HG03039 (cell line): ENCODE measurements at regions not wholly inside any gene's neighbourhood (a gene's known extent, or its start where the extent isn't known, plus 50 kb on each side); places are given as distances from the start of the nearest gene placed in this dataset.
A peak's percentile ranks its signal among the peaks of the same experiment; 100 is the strongest.
"Not testable (repeated sequence)": the region's sequence is repeated elsewhere in the genome, so short reads cannot be mapped to it uniquely, and the experiment has no call there.

Experiments
- ATAC-seq: cut with Tn5 transposase; IDR thresholded peaks from one replicate; pipeline ENCODE4 v1.9.1; 2021; ENCODE audit warnings: mild to moderate bottlenecking, moderate library complexity; ENCODE audit not compliant: unreplicated experiment

DNA sequence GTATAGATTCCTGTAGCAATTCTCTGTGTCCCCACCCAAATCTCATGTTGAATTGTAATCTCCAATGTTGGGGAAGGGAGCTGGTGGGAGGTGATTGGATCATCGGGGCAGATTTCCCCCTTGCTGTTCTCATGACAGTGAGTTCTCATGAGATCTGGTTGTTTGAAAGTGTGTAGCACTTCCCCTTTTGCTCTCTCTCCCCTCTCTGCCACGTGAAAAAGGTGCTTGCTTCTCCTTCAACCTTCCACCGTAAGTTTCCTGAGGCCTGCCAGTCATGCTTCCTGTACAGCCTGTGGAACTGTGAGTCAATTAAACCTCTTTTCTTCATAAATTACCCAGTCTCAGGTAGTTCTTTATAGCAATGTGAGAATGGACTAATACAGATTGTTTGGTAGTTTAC lies 175.3 kb upstream of the ACO1 start:
- not testable (repeated sequence) for ATAC-seq

- peak; percentile 100 for ATAC-seq
Measured at GRCh38 chr9:32218100-32218767, 166.2 kb upstream of the ACO1 start.

DNA sequence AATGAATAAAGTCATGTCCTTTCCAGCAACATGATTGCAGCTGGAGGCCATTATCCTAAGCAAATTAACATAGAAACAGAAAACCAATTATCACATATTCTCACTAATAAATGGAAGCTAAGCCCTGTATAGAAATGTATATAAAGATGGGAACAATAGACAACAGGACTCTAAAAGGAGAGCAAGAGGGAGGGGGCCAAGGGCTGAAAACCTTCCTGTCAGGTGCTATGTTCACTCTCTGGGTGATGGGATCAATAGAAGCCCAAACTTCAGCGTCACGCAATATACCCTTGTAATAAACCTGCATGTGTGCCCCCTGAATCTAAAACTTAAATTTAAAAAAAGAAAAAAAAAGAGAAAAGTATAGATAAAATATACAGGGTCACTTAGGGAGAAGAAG lies 163.7 kb upstream of the ACO1 start:
- no peak for ATAC-seq

DNA sequence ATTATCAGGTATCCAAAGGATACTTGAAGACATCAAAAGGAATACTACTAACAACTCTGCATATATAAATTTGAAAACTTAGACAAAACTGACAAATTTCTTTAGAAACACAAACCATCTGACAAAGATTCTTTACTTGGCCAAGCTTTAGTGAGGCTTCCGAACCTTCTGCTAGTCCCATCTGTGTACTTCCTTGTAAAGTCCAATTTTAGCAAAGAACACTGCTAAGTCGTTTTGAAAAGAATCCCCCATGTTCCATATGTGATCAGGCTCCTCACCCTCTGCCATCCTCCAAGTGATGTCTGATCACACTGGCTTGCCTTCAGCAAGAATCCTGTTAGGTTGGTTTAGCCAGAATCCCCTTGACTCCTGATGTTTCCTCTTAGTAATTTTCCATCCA lies 150.0 kb upstream of the ACO1 start:
- ATAC-seq, result no peak

DNA sequence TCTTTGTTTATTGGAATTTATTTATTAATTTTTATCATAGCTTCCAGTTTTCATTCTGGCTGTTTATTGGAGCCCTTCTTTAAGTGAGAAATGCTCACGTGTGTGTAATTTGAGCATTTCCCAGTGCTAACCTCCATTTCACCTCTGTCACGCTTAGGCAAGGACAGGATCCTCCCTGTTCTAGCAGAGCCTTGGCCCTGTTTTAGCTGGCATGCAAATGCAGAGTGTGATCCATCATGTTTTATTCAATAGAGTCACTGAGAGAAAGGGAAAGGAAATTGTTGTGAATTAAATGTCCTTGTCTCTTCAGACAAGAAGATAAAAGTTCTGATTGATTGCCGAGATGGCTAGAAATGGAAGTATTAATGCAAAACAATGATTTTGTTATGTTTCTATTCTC lies 137.3 kb upstream of the ACO1 start:
- no peak for ATAC-seq

GRCh38 chr9:32248189-32248712 lies 136.2 kb upstream of the ACO1 start:
- ATAC-seq, result no peak

DNA sequence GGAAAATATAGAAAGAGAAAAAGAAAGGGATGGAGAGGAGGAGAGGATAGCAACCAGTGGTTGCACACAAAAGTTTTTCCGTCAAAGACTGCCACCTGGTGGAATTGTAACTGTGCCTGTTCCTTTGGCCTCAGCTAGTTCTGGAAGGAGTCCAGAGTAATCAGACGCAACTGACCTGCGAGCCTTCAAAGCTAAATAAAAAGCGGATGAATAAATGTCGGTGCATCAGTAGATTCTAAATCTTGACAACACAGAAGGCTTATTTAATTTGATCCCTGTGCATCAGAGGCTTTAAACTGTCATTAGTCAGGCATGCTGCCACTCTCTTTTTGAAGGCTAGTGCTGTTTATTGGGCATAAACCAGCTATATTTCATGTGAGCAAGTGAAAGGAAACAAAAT lies 132.9 kb upstream of the ACO1 start:
- ATAC-seq, result peak; percentile 66

- no peak for ATAC-seq
Measured at GRCh38 chr9:32253731-32254130, 130.7 kb upstream of the ACO1 start.

- no peak for ATAC-seq
Measured at GRCh38 chr9:32255026-32255425, 129.4 kb upstream of the ACO1 start.

GRCh38 chr9:32258482-32258881 lies 126.0 kb upstream of the ACO1 start:
- no peak for ATAC-seq

DNA sequence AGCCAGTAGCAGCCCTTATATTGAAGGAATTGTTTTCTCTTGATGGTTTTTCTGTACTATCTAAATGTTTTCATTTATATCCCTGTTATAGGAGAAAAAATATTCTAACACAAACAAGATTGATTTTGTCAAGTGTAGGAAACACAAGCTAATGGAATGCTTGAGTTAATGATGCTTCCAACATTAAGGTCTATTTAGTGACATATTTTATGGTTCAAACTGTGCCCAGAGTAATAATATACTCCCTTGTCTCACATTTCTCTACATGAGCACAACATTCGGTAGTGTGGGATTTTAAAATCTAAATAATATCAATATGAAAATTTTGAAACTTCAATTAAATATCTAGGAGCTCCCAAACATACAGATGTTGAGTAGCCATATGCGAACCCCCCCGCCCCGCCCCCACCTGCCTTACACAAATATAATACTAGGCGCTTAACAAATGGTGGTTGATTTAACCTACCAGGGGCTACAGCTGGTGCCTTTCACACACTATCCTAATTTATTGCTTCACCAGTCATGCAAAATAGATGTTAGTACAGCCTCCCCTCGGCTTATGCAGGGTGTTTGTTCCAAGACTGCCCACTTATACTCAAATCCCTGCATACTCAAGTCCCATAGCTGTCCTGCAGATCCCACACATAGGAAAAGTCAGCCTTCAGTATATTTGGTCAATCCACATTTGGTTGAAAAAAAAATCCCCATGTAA lies 124.1 kb upstream of the ACO1 start:
- ATAC-seq, result no peak

- ATAC-seq, result no peak
Measured at GRCh38 chr9:32264170-32264864, 120.1 kb upstream of the ACO1 start.

- ATAC-seq, result no peak
Measured at GRCh38 chr9:32265037-32265436, 119.4 kb upstream of the ACO1 start.

GRCh38 chr9:32278991-32279390 lies 105.5 kb upstream of the ACO1 start:
- no peak for ATAC-seq

- no peak for ATAC-seq
Measured at GRCh38 chr9:32289756-32290155, 94.7 kb upstream of the ACO1 start.

GRCh38 chr9:32291370-32291769 lies 93.1 kb upstream of the ACO1 start:
- ATAC-seq, result no peak

- no peak for ATAC-seq
Measured at GRCh38 chr9:32292611-32293010, 91.8 kb upstream of the ACO1 start.

DNA sequence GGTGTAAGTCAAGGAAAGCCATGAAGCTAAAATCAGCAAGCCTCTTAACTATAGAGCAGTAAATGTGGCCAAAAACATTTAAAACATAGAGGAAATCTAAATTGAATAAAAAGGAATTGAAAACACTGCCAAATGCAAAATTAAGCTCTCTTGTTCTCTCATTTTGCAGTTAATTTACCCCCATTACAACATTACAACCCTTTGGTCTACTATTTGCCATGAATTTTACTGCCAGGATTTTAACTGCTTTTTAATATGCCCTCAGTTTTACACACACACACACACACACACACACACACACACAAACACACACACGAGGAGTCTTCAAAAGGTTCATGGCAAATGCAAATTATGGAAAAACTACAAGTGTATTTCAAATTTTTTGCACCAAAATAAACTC lies 91.4 kb upstream of the ACO1 start:
- no peak for ATAC-seq

DNA sequence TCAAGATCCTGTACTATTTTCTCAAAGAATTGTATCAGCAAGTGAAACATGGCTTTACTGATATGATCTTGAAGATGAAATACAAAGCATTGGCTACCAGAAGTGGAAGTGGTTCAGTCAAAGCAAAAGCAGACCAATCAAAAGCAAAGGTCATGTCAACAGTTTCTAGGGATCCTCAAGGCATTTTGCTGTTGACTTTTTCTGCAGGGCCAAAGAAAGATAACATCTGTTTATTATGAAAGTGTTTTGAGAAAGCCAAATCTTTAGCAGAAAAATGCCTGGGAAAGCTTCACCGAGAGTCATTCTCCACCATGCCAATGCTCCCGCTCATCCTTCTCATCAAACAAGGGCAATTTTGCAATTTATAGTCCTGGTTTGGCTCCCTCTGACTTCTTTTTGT lies 90.3 kb upstream of the ACO1 start:
- ATAC-seq, result no peak

- no peak for ATAC-seq
Measured at GRCh38 chr9:32300373-32300772, 84.1 kb upstream of the ACO1 start.

- no peak for ATAC-seq
Measured at GRCh38 chr9:32304495-32304894, 79.9 kb upstream of the ACO1 start.

GRCh38 chr9:32306006-32306405 lies 78.4 kb upstream of the ACO1 start:
- ATAC-seq, result no peak
